OCI-LY3 (cell line): ENCODE measurements at regions not wholly inside any gene's neighbourhood (a gene's known extent, or its start where the extent isn't known, plus 50 kb on each side); places are given as distances from the start of the nearest gene placed in this dataset.
"Not testable (repeated sequence)": the region's sequence is repeated elsewhere in the genome, so short reads cannot be mapped to it uniquely, and the experiment has no call there.

Experiments used
- CTCF ChIP-seq: fragments of 200-600, 300-600 bp; sonication (generic); IDR thresholded peaks from 2 replicates; pipeline ENCODE4 v1.5.1; 2014; ENCODE audit warnings: antibody characterized with exemption, low read length, low read depth
- EZH2phosphoT487 ChIP-seq: fragments of 200-600 bp; shearing (Covaris generic); IDR thresholded peaks from 2 replicates; pipeline ENCODE4 v1.6.1; 2018; ENCODE audit warnings: antibody characterized with exemption, mixed run types, low read depth

GRCh38 chr4:118432359-118432758 is 79.6 kb upstream of the PRSS12 start:
- TF ChIP-seq CTCF, EZH2phosphoT487: not testable (repeated sequence)
